ENCODE measurements at regions not wholly inside any gene's neighbourhood (a gene's known extent, or its start where the extent isn't known, plus 50 kb on each side); places are given as distances from the start of the nearest gene placed in this dataset.
"Not testable (repeated sequence)": the region's sequence is repeated elsewhere in the genome, so short reads cannot be mapped to it uniquely, and the experiment has no call there.

DNA sequence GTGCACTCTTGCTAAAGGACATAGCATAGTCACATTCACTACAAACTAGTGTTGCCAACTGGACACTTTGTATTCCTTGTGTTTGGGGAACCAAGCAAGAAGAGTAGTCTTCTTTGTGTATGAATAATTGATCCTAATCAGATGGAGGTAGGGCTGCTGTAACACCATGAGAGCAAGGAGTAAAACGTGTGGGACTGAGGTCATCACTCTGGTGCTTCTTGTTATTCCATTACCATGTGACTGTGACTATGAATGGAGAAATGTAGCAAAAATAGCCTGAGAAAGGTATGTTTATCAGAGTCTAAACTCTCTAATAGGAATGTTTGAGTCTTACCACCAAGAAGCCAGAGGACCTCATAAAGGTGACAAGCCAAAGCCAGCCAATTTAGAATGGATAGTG is 966.9 kb downstream of the TAF11L14 start:
- TF ChIP-seq, protein P1, sequence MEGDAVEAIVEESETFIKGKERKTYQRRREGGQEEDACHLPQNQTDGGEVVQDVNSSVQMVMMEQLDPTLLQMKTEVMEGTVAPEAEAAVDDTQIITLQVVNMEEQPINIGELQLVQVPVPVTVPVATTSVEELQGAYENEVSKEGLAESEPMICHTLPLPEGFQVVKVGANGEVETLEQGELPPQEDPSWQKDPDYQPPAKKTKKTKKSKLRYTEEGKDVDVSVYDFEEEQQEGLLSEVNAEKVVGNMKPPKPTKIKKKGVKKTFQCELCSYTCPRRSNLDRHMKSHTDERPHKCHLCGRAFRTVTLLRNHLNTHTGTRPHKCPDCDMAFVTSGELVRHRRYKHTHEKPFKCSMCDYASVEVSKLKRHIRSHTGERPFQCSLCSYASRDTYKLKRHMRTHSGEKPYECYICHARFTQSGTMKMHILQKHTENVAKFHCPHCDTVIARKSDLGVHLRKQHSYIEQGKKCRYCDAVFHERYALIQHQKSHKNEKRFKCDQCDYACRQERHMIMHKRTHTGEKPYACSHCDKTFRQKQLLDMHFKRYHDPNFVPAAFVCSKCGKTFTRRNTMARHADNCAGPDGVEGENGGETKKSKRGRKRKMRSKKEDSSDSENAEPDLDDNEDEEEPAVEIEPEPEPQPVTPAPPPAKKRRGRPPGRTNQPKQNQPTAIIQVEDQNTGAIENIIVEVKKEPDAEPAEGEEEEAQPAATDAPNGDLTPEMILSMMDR (IDR thresholded peaks at IDR 0.05; ENCODE audit: low read depth, low read length, missing control alignments): no peak
- no peak overlapping the region for H3K4me3 ChIP-seq (replicated peaks; ENCODE audit: low read depth, low read length)
- no peak for DNase-seq (ENCODE audit: extremely low read depth, low read depth)

DNA sequence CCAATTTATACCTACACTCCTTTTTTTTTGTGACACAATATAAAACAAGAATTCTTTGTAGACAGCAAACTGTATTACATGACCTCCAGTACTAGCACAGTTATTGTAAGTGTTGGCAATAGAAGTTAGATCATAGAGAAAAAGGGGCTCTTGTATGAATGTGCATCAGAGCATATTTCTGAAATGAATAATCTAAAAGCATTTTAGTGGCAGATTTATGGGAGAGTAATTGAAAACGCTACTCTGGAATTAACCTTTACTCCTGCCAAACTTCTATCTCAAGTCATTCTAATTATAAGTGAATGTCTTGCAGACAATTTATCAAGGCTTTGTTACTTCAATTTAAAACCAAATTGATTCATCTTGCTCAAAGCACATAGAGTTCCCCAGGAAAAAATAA is 968.1 kb downstream of the TAF11L14 start:
- no peak overlapping the region for H3K4me3 ChIP-seq (replicated peaks; ENCODE audit: low read depth, low read length)
- TF ChIP-seq, protein P1 (IDR thresholded peaks at IDR 0.05; ENCODE audit: low read depth, low read length, missing control alignments): no peak
- DNase-seq (ENCODE audit: extremely low read depth, low read depth): no peak

DNA sequence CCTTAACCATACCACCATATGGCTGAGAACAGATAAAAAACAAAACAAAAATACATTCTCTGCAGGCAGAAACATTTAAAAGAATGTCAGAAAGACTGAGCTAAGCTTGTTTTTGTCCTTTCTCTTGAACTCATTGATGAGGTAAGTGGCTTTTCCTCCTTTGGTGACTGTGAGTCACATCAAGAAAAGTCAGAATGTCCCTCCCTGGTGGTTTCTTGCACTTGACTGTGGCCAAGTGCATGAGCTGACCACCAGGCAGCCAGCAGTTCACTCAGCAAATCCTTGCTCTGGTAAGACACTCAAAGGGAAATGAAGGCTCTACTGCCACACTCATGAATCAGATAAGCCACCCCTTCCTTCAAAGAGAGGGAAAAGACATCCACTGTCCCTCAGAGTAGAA is 970.9 kb downstream of the TAF11L14 start:
- H3K4me3 ChIP-seq (replicated peaks; ENCODE audit: low read depth, low read length): no peak overlapping the region
- TF ChIP-seq, protein P1 (IDR thresholded peaks at IDR 0.05; ENCODE audit: low read depth, low read length, missing control alignments): no peak
- no peak for DNase-seq (ENCODE audit: extremely low read depth, low read depth)

DNA sequence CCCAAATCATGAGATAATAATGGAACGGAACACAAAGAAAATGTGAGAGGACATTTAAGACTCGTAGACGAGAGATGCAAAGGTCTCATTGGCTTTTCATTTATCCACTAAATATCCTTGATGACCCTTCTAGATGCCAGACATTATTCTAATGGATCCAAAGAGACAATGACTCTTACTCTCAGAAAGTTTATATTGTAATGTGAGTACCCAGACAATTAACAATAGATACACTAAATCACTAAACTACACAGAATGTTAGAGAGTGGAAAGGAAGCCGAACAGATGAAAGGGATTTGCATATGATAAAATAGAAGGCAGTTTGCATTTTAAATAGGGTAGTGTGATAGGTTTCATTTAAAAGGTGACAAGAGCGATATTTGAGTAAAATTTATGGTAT is 973.3 kb downstream of the TAF11L14 start:
- TF ChIP-seq, protein P1 (IDR thresholded peaks at IDR 0.05; ENCODE audit: low read depth, low read length, missing control alignments): no peak
- H3K4me3 ChIP-seq (replicated peaks; ENCODE audit: low read depth, low read length): no peak overlapping the region
- DNase-seq (ENCODE audit: extremely low read depth, low read depth): no peak

DNA sequence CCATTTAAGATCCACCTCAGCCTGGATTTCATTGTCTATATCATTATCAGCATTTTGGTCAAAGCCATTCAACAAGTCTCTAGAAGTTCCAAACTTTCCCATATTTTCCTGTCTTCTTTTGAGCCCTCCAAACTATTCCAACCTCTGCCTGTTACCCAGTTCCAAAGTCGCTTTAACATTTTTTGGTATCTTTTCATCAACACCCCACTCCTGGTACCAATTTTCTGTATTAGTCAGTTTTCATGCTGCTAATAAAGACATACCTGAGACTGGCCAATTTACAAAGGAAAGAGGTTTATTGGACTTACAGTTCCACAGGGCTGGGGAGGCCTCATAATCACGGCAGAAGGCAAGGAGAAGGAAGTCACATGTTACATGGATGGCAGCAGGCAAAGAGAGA is 982.9 kb downstream of the TAF11L14 start:
- DNase-seq (ENCODE audit: extremely low read depth, low read depth); H3K4me3 ChIP-seq (replicated peaks; ENCODE audit: low read depth, low read length): not testable (repeated sequence)

DNA sequence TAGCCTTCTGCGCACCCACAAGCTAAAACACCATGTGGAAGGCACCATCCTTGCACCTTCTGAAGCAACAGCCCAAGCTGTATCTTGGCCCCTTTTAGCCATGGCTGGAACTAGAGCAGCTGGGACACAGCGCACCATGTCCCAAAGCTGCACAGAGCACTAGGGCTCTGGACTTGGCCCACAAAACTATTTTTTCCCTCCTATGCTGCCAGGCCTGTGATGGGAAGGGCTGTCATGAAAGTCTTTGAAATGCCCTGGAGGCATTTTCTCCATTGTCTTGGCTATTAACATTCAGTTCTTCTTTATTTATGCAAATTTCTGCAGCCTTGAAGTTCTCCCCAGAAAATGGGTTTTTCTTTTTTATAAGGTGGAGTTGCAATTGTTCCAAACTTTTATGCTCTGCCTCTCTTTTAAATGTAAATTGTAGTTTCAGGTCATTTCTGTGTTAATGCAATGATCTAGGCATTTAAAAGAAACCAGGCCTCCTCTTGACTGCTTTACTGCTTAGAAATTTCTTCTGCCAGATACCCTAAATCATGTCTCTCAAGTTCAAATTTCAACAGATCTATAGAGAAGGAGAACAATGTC is 996.3 kb downstream of the TAF11L14 start:
- no peak overlapping the region for H3K4me3 ChIP-seq (replicated peaks; ENCODE audit: low read depth, low read length)
- TF ChIP-seq, protein P1 (IDR thresholded peaks at IDR 0.05; ENCODE audit: low read depth, low read length, missing control alignments): no peak
- DNase-seq (ENCODE audit: extremely low read depth, low read depth): no peak

DNA sequence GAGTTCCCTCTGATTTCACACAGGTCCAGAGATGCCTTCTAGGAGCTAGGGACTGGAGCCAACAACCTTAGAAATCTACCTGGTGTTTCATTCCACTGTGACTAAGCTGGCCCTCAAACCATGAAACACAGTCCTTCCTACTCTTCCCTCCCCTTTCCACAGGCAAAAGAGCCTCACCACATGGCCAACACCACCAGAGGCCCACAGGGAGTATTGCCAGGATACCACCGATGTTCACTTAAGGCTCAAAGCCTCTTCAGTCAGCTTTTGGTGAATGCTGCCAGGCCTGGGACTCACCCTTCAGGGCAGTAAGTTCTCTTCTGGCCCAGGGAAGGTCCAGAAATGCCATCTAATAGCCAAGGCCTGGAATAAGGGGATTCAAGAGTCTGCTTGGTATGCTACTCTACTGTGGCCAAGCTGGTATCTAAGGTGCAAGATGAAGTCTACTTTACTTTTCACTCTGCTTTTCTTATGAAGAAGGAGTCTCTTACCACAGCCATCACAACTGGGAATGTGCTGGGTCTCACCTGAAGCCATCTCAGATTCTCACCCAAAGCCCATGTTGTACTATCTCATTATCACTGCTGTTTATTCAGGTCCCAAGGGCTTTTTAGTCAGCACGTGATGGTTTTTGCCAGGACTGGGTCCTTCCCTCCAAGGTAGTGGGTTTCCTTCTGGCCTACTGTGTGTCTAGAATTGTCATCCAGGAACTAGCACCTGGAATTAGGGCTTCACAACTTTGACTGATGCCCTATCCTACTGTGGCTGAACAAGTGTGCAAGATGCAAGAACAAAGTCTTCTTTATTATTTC is 1018.4 kb downstream of the TAF11L14 start:
- no peak for DNase-seq (ENCODE audit: extremely low read depth, low read depth)
- no peak overlapping the region for H3K4me3 ChIP-seq (replicated peaks; ENCODE audit: low read depth, low read length)
- TF ChIP-seq, protein P1 (IDR thresholded peaks at IDR 0.05; ENCODE audit: low read depth, low read length, missing control alignments): no peak

Measured in HFF-Myc (cell line).